GM19455 (cell line): ENCODE measurements at regions not wholly inside any gene's neighbourhood (a gene's known extent, or its start where the extent isn't known, plus 50 kb on each side); places are given as distances from the start of the nearest gene placed in this dataset.
"Not testable (repeated sequence)": the region's sequence is repeated elsewhere in the genome, so short reads cannot be mapped to it uniquely, and the experiment has no call there.

Source experiments
- ATAC-seq: cut with Tn5 transposase; IDR thresholded peaks from one replicate; pipeline ENCODE4 v1.9.1; 2021; ENCODE audit not compliant: unreplicated experiment

DNA sequence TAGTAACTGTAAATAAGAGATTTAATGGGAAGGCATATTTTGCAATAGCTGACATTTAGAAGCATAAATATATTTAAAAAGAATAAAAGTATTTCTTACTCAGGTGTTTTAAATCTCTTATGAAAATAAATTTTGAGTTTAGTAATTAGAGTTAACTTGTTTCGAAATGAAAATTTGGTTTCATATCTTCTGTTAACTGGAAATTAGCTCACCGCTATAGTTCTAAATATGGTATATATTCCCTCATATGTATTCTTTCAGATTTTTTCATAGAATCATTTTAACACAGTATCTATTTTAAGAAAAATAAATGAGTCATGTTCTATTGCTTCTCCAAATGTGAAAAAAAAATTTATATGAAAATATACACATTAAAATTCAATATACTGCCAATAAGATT lies 434.1 kb downstream of the DTWD2 start:
- ATAC-seq, result no peak

DNA sequence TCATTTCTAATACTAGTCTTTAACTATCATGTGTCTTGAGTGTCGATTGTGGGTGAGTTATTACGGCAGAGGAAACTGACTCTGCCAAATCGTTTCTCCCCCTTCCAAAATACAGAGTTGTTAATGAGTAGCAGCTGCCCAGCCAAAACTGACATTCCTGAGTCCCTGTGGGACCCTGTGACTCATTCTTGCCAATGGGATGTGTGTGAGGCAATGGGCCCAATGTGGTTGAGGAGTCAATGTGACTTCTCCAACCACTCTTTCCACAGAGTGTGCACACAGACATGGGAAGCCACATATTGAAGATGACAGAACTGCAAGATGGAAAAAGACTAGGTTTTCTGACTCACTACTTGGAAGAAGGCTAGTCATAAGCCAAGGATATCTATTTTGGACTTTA lies 434.7 kb downstream of the DTWD2 start:
- ATAC-seq, result no peak

DNA sequence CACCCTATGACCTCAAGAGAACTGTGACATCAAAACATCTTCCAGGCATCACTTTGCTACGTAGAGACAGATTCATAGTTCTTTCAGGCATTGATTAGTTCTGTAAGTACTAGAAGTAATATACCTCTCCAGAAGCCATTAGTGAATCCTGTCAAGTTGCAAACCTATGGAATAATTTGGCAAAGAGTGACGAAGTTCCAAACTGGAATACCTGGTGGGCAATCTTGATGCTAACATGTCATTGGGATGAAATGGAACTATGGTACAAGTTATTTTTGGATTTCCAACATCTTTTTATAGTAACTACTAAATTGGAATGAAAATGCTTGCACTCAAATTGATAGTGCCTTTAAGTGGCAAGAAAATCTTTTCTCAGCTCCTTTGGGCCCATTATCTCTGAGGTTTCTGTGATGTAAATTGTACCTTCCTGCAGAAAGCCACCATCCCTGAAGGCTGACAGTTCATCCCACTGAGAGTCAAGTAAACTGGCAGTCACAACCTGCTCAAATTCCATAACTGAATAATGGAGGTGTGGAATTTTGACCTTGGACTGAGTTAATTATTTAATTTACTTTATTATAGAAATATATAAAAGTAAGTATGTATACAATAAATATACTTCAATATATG lies 435.5 kb downstream of the DTWD2 start:
- ATAC-seq, result no peak

DNA sequence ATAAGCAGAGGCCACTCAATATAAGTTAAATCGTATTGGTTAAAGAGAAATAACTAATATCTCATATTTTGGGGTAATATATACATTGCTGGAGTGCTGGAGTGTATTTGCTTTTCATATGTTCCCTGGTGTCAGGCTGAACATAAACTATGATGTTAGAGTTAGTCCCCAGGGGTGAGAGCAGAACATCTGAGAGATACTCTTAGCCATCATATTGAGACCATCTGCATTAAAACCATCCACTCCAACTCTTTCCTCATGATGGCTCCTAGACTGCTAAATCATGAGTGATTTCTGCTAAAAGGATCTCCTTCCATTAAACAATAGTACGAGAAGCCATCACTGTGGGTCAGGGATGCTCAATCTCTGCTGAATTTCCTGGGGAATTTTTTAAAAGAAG lies 436.2 kb downstream of the DTWD2 start:
- ATAC-seq, result no peak

DNA sequence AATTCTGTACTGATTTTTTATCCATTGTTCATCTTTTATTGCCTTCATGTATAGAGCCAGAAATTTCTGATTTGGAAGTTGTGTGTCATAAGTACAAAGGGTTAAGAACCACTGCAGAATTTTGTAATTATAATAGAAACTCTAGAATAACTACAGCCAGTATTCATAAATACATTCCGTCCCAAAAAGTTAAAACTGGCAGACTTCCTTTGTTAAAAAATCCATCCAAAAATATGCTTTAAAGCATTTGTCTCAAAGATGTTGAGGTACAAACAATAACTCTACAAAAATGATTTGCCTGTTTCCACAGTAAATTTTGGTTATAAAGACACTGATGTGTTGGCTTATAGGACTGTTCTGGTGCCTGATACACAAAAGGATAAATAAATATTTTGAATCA lies 436.6 kb downstream of the DTWD2 start:
- no peak for ATAC-seq

DNA sequence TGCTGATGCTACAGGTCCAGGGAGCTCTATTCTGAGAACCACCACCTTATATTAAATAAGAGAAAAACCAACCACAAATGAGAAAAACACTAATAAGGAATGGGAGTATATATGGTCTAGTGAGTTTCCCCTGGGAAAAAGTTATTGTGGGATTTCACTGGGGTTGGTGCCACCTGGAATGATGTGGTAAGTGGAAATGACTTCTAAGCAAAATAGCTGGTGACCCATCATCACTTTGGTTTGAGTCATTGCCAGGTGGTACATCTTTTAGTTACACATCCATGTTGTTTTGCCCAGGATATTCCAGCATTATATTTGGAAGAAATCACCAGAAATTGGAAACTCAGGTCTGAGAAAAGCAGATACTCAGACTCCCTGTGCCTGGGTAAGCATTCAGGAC lies 437.3 kb downstream of the DTWD2 start:
- no peak for ATAC-seq

DNA sequence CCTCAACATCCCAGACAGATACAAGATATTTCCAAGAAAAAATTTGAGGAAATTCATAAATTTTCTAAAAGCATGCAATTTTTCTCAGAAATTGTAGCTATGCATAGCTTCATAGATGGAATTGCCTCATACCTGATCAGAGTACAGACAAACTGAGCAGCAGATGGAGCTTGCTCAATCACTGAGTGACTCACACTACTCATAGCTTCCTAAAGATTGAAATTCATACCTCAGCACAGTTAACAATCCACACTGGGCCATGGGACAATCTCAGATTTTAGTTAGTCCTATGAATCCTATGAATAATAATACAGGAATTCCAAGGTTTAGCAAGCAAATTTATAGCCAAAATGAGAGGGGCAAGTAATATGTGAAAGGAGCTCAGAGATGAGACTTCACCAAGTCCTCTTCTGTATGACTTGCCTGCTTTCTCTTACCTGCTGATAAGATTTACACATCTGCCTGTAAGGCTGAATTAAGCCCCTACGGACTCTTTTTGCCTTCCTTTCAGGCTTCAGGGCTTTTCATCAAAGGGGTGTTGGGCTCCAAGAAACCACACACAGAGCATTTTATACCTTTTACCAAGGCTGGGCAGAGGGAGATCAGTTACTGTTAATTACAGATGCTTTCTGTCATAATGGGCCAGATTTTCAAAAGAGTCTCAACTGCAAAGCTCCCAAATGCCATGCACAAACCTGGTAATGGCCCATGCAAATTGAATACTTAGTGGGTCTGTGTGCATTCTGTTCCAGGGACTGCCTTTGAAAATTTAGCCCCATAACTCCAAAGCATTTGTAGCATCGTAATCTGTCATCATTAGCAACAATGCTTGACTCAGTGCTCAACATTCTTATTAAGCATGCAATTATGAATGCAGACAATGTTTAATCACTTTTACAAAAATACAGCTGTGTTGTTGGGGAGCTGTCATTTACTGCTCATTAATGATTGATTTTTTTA lies 439.3 kb downstream of the DTWD2 start:
- ATAC-seq, result no peak

DNA sequence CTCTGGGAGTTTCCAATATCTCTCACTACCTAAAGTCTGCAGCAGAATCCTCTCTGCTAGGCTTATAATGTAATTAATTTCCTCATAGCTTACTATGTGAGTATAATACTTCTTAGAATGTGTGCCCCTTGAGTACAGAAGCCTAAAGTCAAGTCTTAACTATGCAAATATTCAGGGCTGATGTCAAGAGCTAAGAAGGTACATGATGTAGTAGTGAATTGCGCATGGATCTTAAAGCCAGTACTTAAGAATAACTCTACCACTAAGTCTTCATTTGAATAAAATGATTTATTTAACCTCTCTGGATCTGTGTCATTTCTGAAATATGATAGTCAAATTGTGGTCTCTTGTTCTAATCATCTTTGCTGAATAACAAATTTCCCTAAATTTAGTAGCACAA lies 442.9 kb downstream of the DTWD2 start:
- ATAC-seq, result no peak

DNA sequence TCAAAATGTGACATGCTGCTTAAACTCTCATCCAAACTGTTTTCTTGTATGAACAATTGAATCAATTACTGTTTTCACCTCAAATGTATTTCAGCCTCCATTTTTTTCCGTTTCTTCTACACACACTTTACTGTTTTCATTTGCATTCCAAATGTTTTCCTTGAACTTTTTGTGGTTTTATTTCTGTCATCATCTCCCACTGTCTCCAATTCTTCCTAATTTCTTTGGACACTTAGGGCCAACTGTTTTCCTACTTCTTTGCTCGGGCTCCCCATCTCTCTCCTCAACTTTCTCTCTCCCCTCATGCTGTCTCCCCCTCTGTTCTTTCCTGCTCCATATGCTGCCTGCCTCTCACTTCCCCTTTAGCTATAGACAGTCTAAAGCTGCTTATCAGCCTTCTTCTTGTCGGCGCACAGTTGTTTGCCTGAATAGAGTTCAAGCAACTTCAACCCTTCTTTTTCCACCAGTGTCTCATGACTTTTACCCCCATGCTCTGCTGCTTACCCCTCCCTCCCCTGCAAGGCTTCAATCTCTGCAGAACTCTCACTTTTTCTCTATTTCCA lies 443.4 kb downstream of the DTWD2 start:
- ATAC-seq, result no peak

DNA sequence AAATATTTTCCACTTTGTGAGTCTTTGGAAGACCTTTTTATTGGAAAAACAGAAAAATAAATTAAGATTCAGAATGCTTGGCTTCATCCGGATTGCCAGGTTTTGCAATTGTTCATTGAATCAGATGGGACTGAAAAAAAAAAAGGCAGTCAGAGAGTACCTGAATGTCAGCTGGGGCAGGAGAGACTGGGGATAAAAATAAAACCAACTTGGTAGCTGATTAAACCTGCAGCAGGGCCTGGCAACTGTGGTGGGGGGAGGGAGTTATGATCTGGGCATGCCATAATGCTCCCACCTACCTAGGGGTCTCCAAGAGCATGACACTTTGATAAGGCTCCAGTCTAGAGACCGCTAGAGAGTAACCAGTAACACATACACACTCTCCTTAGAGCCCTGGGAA lies 454.4 kb downstream of the DTWD2 start:
- no peak for ATAC-seq

DNA sequence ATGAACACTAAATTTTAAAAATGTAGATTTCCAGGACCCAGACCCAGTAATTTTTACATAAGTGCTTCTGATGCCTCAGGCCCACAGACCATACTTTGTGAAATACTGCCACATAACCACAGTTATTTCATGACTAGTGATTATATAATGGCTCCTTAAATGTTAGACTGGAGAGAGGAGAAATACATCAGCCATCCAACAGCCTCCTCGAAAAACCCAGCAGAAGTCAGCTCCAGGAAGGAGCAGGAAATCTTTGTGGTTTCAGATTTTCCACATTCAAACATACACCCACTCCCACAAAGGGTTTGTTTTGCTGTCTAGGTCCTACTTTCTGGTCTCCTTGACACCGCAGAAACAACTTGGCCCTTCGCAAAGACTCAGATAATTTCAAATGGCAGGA lies 455.2 kb downstream of the DTWD2 start:
- ATAC-seq, result no peak

DNA sequence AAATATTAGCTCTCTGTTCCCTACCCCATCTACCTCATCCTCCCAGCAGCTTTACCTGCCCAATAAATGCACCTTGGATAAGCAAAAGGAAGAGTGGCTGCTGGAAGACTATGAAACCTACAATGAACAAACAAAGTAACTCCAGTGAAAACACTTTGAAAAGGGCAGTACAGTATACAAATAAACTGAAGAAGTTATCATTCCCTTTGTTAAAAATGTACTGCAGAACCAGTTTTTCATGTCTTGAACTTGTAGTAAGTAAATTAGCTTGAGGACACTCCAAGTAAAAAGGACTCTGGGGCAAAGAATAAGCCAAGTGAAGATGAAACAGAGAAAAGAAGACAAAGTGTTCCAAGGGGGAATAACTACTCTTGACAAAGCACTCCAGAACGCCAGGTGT lies 457.1 kb downstream of the DTWD2 start:
- no peak for ATAC-seq

DNA sequence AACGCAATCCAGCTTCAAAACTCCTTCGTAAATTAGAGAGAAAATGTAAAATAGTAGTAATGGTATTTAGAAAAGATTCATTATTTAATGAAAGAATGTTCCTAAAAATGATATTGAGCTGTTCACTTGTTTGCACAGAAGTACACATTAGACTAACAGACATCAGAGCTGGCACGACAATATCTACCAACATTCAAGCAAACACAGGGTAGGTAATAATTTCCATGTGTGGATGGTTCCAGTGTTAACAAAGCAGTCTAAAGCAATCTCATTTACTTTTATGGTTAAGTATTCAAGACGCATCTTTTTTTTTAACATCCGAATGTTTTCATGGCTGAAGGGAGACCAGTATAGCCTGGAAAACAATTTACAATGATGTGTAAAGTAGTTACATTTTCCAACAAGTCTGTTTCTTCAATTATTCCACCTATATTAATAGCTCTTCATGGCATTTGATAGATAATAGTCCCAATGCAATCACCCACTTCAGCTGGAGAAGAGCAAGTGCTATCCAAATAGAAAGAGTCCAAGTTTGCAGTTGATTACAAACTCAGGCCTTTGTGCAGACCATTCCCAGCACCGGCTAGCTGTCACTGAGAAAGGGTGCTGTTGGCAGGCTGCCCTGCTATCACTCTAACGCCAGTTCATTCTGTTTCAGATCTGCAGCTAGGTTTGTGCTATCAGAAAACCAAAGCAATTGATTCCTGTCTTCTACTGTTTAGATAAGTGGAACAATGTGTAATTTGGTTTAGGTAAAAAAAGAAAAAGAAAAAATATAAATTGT lies 458.8 kb downstream of the DTWD2 start:
- ATAC-seq, result no peak

DNA sequence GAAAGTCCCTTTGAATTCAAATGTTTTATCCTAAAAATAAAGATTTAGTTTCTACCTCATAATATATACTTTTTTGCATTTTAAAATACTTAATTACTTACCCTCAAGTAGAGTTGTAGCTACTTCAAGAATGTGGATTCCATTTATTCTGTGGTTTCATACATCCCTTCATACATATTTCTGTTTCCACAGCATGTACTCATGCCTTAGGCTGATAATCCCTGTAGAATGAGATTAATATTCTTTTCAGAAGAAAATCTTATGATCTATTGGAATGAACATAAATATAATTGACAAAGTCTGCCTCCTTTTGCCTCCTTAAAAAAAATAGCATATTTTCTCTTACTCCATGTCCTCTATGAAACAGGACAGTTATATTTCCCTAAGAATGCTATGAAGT lies 465.7 kb downstream of the DTWD2 start:
- ATAC-seq, result no peak

DNA sequence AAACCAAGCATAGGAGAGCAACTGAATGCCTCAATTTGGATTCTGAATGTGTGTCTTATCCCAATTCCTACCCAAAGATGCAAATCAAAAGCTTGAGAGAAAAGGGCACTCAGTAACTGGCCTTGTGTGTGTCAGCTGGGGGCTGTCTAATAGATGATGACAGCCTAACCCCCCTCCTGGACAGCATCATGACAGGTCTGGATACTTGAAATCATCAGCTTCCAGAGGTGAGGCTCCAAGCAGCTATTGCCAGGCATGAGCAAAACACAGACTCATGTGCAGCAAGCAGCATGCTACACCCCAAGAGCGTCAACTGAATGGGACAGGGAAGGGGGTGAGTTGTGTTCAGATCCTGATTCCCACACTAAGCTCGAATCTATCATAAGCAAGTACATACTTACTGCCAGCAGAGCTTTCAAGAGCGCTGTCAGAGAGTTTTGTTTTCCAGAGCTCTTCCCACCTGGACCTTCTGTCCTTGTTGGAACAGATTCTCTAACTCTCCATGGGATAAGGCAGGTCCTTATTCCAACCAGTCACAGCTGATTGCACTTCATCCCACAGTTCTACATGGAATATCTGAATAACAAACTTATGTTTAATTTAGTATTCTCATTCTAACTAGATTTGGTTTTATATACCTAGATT lies 467.5 kb downstream of the DTWD2 start:
- no peak for ATAC-seq

DNA sequence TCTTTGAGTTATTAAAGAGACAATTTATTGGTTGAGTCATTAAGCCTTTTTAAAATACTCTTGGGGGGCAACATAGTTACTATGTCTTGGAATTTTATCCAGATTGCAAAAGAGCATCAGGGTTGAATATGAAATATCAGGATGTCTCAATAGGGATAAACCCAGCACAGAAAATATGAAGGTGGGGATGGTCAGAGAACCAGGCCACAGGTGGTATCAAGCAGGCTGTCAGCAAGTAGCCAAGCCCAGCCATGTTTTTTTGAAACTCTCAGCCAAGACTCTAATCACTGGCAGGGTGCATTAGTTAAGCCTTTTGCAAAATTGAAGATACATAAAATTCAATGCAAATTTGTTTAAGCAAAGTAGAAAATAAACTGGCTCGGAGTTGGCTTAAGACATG lies 468.9 kb downstream of the DTWD2 start:
- no peak for ATAC-seq

DNA sequence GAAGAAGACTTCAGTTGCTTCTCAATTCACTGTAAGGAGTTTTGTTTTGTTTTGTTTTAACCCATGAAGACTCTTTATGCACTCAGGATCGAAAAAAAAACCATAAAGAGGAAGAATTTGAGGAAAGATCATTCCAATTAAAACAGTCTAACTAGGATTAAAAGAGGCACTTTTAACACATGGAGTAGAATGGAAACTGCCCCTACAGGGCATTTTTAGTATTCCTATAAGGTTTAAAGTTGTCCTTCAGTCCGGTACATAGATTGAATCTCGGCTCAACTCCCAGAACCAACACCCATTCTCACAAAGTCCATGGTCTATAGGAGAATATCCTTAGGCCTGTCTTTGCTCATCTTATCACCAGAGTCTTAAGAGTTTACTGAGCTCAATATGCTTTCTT lies 469.6 kb downstream of the DTWD2 start:
- ATAC-seq, result no peak

DNA sequence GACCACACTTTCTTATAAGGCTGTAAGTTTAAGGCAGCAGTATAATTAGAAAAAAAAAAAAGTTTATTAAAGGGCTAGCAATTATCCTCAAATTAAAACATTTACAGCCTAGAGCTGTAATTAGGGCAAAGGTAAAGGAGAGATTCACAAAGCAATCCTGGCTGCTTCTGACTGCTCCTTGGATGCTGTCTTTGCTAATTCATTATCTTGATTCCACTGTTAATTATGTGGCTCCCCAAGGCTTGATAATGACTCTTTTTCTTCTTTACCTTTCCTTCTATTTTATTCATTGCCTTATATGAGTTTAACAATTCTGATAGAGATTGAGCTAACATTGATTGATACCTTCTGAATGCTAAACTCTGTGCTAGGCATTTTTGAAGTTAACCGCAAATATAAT lies 476.5 kb downstream of the DTWD2 start:
- ATAC-seq, result no peak

DNA sequence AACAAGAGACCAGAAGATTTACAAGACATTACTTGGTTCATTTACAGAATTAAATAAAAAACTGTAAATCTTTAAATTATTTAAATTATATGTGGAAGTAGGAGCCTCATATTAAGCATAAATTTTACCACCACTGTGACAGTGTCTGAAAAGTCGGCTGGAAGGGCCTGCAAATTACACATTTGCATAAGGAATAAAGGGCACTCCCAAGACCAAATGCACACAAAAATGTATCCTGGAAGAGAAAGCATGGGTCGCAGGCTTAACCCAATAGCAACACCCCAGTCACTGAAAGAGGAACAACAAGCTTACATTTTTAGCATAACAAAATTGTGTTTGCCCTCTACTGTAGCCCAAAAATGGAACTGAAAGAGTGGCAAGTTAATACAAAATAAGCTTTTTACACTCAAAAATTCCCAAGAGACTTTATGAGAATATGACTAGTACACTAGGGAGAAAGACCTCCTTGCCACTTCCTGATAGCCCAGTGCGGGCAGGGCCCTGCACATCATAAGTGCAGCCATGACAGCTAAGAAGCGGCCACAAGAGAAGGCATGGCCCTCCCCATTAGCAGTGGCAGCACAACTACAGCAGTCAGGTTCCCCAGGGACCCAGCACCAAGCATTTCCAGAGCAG lies 482.0 kb downstream of the DTWD2 start:
- ATAC-seq, result peak; percentile 60

DNA sequence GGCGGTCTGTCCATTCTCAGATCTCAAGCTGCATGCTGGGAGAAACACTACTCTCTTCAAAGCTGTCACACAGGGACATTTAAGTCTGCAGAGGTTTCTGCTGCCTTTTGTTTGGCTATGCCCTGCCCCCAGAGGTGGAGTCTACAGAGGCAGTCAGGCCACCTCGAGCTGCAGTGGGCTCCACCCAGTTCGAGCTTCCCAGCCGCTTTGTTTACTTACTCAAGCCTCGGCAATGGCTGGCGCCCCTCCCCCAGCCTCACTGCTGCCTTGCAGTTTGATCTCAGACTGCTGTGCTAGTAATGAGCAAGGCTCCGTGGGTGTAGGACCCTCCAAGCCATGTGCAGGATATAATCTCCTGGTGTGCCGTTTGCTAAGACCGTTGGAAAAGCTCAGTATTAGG lies 486.1 kb downstream of the DTWD2 start:
- not testable (repeated sequence) for ATAC-seq
